CD14-positive monocyte (primary cell): ENCODE measurements at regions not wholly inside any gene's neighbourhood (a gene's known extent, or its start where the extent isn't known, plus 50 kb on each side); places are given as distances from the start of the nearest gene placed in this dataset.

Experiments
- DNase-seq, 3 donors: peaks; one replicate each; pipeline ENCODE4 v3.0.0-alpha.2; 2011 to 2022
- H2AFZ ChIP-seq: 2 replicates; pipeline ENCODE4 v1.6.0; 2012; ENCODE audit warnings: mild to moderate bottlenecking, low read depth, low read length, inconsistent platforms; ENCODE audit not compliant: insufficient read depth, poor library complexity, severe bottlenecking
- H3K27ac ChIP-seq, 2 donors: 1 replicate in 1 of 2; 2 replicates in 1 of 2; pipeline ENCODE4 v1.5.1; 2012 to 2013; ENCODE audit warnings: low read length in 2 of 2, control low read depth in 1 of 2, inconsistent platforms in 1 of 2, low read depth in 1 of 2, mild to moderate bottlenecking in 1 of 2
- H3K27me3 ChIP-seq, 2 donors: one replicate each; pipeline versions ENCODE4 v1.6.0 to v1.6.1; 2011 to 2013; ENCODE audit warnings: low read length in 2 of 2; ENCODE audit not compliant: control insufficient read depth in 2 of 2, insufficient read depth in 2 of 2
- H3K36me3 ChIP-seq, 2 donors: replicated peaks in 1 of 2; 1 replicate in 1 of 2; 2 replicates in 1 of 2; pipeline versions ENCODE4 v1.5.1 to v1.6.1; 2012 to 2013; ENCODE audit warnings: low read length in 2 of 2, control low read depth in 1 of 2, inconsistent platforms in 1 of 2, mild to moderate bottlenecking in 1 of 2; ENCODE audit not compliant: insufficient read depth in 2 of 2, control insufficient read depth in 1 of 2
- H3K4me1 ChIP-seq, 2 donors: 1 replicate in 1 of 2; 2 replicates in 1 of 2; pipeline versions ENCODE4 v1.5.1 to v1.6.1; 2012 to 2013; ENCODE audit warnings: low read length in 2 of 2, control low read depth in 1 of 2, inconsistent platforms in 1 of 2, mild to moderate bottlenecking in 1 of 2, moderate library complexity in 1 of 2; ENCODE audit not compliant: insufficient read depth in 2 of 2, control insufficient read depth in 1 of 2
- H3K4me2 ChIP-seq: replicated peaks from 2 replicates; pipeline ENCODE3; 2012; ENCODE audit warnings: low read length, moderate library complexity, mild to moderate bottlenecking; ENCODE audit not compliant: poor library complexity, severe bottlenecking; ENCODE audit errors: extremely low read depth
- H3K4me3 ChIP-seq, 3 experiments: fragments of 200-600 bp in 1 of 3; sonication (generic) in 1 of 3; replicated peaks in 1 of 3; 1 replicate in 2 of 3; 2 replicates in 1 of 3; pipeline ENCODE4 v1.5.1; 2011 to 2013; ENCODE audit warnings: low read length in 3 of 3, mild to moderate bottlenecking in 3 of 3, control low read depth in 2 of 3, low read depth in 2 of 3, inconsistent platforms in 1 of 3, moderate library complexity in 1 of 3
- H3K79me2 ChIP-seq: 2 replicates; pipeline ENCODE4 v1.6.0; 2012; ENCODE audit warnings: mild to moderate bottlenecking, control low read depth, inconsistent platforms, low read length, moderate library complexity; ENCODE audit not compliant: insufficient read depth
- H3K9ac ChIP-seq: 2 replicates; pipeline ENCODE4 v1.6.0; 2017; ENCODE audit warnings: low read length, mild to moderate bottlenecking; ENCODE audit not compliant: insufficient read depth, poor library complexity, severe bottlenecking
- H3K9me3 ChIP-seq, 2 donors: replicated peaks in 1 of 2; 1 replicate in 1 of 2; 2 replicates in 1 of 2; pipeline versions ENCODE4 v1.5.1 to v1.6.1; 2012 to 2013; ENCODE audit warnings: low read length in 2 of 2, control low read depth in 1 of 2; ENCODE audit not compliant: control insufficient read depth in 1 of 2, insufficient read depth in 1 of 2
- H4K20me1 ChIP-seq: 2 replicates; pipeline ENCODE4 v1.6.0; 2012; ENCODE audit warnings: mild to moderate bottlenecking, low read length, control low read depth, moderate library complexity; ENCODE audit not compliant: insufficient read depth
- H3K27ac Mint-ChIP-seq, 7 donors: one replicate each; pipeline ENCODE4 v1.8.0; 2020; ENCODE audit warnings: mild to moderate bottlenecking in 7 of 7, mixed read lengths in 7 of 7, moderate library complexity in 6 of 7, inconsistent platforms in 2 of 7
- H3K27me3 Mint-ChIP-seq, 3 donors: one replicate each; pipeline ENCODE4 v1.8.0; 2021 to 2022; ENCODE audit warnings: low read depth in 3 of 3, mild to moderate bottlenecking in 3 of 3, mixed read lengths in 3 of 3, moderate library complexity in 3 of 3, inconsistent platforms in 1 of 3
- H3K36me3 Mint-ChIP-seq, 2 donors: one replicate each; pipeline ENCODE4 v1.8.0; 2020; ENCODE audit warnings: mixed read lengths in 2 of 2, inconsistent platforms in 1 of 2, mild to moderate bottlenecking in 1 of 2
- H3K4me1 Mint-ChIP-seq: one replicate; pipeline ENCODE4 v1.8.0; 2020; ENCODE audit warnings: mild to moderate bottlenecking, mixed read lengths
- H3K4me3 Mint-ChIP-seq, 2 donors: one replicate each; pipeline ENCODE4 v1.8.0; 2020; ENCODE audit warnings: mild to moderate bottlenecking in 2 of 2, mixed read lengths in 2 of 2, moderate library complexity in 1 of 2
- H3K9me3 Mint-ChIP-seq, 7 donors: one replicate each; pipeline ENCODE4 v1.8.0; 2020 to 2022; ENCODE audit warnings: mixed read lengths in 7 of 7, mild to moderate bottlenecking in 6 of 7, moderate library complexity in 6 of 7, inconsistent platforms in 2 of 7
- WGBS: methylation state at CpG from one replicate; pipeline ENCODE4 v1.1.5; 2013; ENCODE audit warnings: missing lambda C conversion rate; ENCODE audit not compliant: insufficient coverage; 5-methylcytosine and 5-hydroxymethylcytosine counted together
- intact Hi-C, 2 donors: fragments of 100-400 bp; cut with micrococcal nuclease; formaldehyde crosslinking; loops; one replicate each; pipeline versions ENCODE4 v1.15.0 to v1.15.1; 2023
- TF ChIP-seq, protein P1 (sequence below): fragments of 200-600 bp; IDR thresholded peaks from one replicate; pipeline ENCODE4 v1.8.0; 2022; ENCODE audit warnings: antibody characterized with exemption, mild to moderate bottlenecking

DNA sequence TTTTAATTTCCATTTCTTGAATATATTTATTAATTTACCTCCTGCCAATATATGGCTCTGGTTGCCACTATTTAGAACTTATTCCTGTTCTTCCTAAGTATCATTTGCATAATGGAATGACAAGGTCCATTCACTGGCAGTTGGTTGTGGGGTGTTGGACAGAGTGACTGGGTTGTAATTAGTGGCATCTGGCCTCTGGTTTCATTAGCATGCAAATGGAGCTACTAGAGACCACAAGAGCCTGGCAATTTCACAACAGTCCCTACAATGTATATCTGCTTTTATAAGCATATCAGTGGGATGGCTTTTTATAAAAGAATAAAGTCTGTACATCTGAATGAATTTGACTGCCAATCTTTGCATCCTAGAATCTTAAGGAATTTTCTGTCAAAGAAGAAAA is 1030.9 kb upstream of the CDH8 start:
- Histone ChIP-seq H3K79me2 (no peaks in the 10 kb centered on the region), H3K9me3 (peaks cover 0 to 3% of the 10 kb centered on the region in 2 donors), H3K27ac (no peak overlapping the region), H4K20me1 (no peaks in the 10 kb centered on the region), H3K4me3 (no peak overlapping the region), H3K27me3 (no peaks in the 10 kb centered on the region), H3K9ac (no peak overlapping the region), H2AFZ (no peak overlapping the region), H3K36me3 (no peaks in the 10 kb centered on the region), H3K4me1 (no peaks in the 10 kb centered on the region), H3K4me2 (no peak overlapping the region)
- no peaks in the 10 kb centered on the region for H3K4me1 Mint-ChIP-seq
- H3K27ac Mint-ChIP-seq, result no peak overlapping the region
- TF ChIP-seq, protein P1, sequence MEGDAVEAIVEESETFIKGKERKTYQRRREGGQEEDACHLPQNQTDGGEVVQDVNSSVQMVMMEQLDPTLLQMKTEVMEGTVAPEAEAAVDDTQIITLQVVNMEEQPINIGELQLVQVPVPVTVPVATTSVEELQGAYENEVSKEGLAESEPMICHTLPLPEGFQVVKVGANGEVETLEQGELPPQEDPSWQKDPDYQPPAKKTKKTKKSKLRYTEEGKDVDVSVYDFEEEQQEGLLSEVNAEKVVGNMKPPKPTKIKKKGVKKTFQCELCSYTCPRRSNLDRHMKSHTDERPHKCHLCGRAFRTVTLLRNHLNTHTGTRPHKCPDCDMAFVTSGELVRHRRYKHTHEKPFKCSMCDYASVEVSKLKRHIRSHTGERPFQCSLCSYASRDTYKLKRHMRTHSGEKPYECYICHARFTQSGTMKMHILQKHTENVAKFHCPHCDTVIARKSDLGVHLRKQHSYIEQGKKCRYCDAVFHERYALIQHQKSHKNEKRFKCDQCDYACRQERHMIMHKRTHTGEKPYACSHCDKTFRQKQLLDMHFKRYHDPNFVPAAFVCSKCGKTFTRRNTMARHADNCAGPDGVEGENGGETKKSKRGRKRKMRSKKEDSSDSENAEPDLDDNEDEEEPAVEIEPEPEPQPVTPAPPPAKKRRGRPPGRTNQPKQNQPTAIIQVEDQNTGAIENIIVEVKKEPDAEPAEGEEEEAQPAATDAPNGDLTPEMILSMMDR, result no peak
- DNase-seq, result no peak
- intact Hi-C loops, result no loop called here
- H3K36me3 Mint-ChIP-seq, result no peaks in the 10 kb centered on the region
- peaks cover 0 to 5% (median 0%) of the 10 kb centered on the region in 7 donors for H3K9me3 Mint-ChIP-seq
- no peaks in the 10 kb centered on the region for H3K27me3 Mint-ChIP-seq
- H3K4me3 Mint-ChIP-seq, result no peak overlapping the region

DNA sequence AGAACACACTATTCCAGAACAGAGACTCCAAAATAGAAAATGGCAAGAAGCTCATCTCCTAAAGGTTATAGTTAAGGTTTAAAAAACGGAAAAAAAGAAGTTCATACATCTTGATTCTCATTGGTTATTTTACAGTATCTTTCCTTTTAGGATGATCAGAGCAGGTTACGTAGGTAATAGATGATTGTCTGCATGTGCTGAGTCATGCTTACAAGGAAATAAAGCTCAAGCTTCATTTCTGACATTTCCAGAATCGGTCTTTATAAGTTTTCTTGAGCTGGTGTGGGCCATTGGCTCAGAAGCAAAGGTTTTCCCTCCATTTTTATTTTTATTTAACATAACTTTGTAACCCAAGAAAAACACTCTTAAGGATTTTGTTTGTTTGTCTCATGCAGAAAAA is 1030.3 kb upstream of the CDH8 start:
- H3K4me1 ChIP-seq, result no peaks in the 10 kb centered on the region
- H2AFZ ChIP-seq, result no peak overlapping the region
- H3K4me3 ChIP-seq, result no peak overlapping the region
- Mint-ChIP-seq H3K4me1 (no peaks in the 10 kb centered on the region), H3K9me3 (peaks cover 0 to 5% (median 0%) of the 10 kb centered on the region in 7 donors), H3K27ac (no peak overlapping the region), H3K36me3 (no peaks in the 10 kb centered on the region), H3K4me3 (no peak overlapping the region), H3K27me3 (no peaks in the 10 kb centered on the region)
- no peak for DNase-seq
- H3K9me3 ChIP-seq, result peaks cover 3% of the 10 kb centered on the region in 2 donors
- H3K9ac ChIP-seq, result no peak overlapping the region
- no peaks in the 10 kb centered on the region for H4K20me1 ChIP-seq
- no peak overlapping the region for H3K27ac ChIP-seq
- H3K4me2 ChIP-seq, result no peak overlapping the region
- H3K27me3 ChIP-seq, result no peaks in the 10 kb centered on the region
- intact Hi-C loops, result no loop called here
- no CpG with 5 or more reads among the region's 3 CpGs for WGBS
- H3K36me3 ChIP-seq, result no peaks in the 10 kb centered on the region
- no peaks in the 10 kb centered on the region for H3K79me2 ChIP-seq
- TF ChIP-seq, protein P1, result no peak
